Stomach (tissue), 4 donors: ENCODE measurements at regions not wholly inside any gene's neighbourhood (a gene's known extent, or its start where the extent isn't known, plus 50 kb on each side); places are given as distances from the start of the nearest gene placed in this dataset.

ENCODE experiments used
- CTCF ChIP-seq, 7 experiments: fragments of 450-650 bp in 4 of 7; fragments of 200-600 bp in 3 of 7; sonication (generic) in 3 of 7; IDR thresholded peaks; one replicate each; pipeline ENCODE4 v1.5.1; 2016 to 2019; ENCODE audit warnings: antibody characterized with exemption in 7 of 7, control low read depth in 2 of 7, mild to moderate bottlenecking in 1 of 7
- EP300 ChIP-seq: sonication (generic); formaldehyde crosslinking; IDR thresholded peaks from one replicate; pipeline ENCODE4 v1.6.1; 2017; ENCODE audit warnings: antibody characterized with exemption
- POLR2A ChIP-seq, 4 donors: fragments of 450-650 bp; IDR thresholded peaks; one replicate each; pipeline ENCODE4 v1.6.1; 2016; ENCODE audit warnings: antibody characterized with exemption in 4 of 4, control low read depth in 2 of 4, mild to moderate bottlenecking in 1 of 4, moderate library complexity in 1 of 4
- POLR2AphosphoS5 ChIP-seq, 3 donors: sonication (generic); formaldehyde crosslinking; IDR thresholded peaks; one replicate each; pipeline ENCODE4 v1.6.1; 2016; ENCODE audit warnings: antibody characterized with exemption in 3 of 3

GRCh38 chr6:71534921-71535320, 246.3 kb downstream of the OGFRL1 start:
- TF ChIP-seq POLR2AphosphoS5 (IDR thresholded peaks at IDR 0.05) (no peak), POLR2A (IDR thresholded peaks at IDR 0.05) (no peak), EP300 (no peak), CTCF (IDR thresholded peaks at IDR 0.05) (no peak)
